HG02678 (cell line): ENCODE measurements at regions not wholly inside any gene's neighbourhood (a gene's known extent, or its start where the extent isn't known, plus 50 kb on each side); places are given as distances from the start of the nearest gene placed in this dataset.
"Not testable (repeated sequence)": the region's sequence is repeated elsewhere in the genome, so short reads cannot be mapped to it uniquely, and the experiment has no call there.

Source experiments
- ATAC-seq: cut with Tn5 transposase; IDR thresholded peaks from one replicate; pipeline ENCODE4 v1.9.1; 2021; ENCODE audit warnings: mild to moderate bottlenecking, moderate library complexity; ENCODE audit not compliant: unreplicated experiment

DNA sequence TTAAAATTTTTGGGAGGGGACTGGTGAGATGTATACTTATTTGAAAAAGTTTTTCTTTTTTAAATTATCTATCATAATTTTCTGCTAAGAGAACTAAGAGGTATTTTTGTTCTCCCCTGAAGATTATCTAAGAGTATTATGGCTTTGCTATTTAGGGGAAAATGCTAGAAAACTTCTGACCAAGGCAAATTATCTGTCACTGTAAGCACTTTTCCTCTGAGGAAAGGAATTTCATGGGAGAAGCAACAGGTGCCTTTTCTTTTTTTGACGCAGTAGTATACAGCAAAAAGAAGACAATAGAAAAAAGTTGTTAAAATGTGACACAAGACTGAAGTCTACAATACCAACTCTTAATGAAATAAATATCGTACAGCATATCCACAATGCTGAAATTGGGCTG lies 201.6 kb upstream of the NANOGP8 start:
- no peak for ATAC-seq

DNA sequence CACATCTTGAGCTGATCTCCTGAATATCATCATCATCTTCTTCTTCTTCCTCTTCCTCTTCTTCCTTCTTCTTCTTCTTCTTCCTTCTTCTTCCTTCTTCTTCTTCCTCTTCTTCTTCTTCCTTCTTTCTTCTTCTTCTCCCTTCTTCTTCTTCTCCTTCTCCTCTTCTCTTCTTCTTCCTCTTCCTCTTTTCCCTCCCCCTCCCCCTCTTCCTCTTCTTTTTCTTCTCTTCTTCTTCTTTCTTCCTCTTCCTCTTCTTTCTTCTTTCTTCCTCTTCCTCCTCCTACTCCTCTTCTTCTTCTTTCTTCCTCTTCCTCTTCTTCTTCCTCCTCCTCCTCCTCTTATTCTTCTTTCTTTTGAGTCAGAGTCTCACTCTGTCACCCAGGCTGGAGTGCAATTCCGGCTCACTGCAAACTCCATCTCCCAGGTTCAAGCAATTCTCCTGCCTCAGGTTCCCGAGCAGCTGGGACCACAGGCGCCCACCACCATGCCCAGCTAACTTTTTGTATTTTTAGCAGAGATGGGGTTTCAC lies 197.9 kb upstream of the NANOGP8 start:
- ATAC-seq = no peak

DNA sequence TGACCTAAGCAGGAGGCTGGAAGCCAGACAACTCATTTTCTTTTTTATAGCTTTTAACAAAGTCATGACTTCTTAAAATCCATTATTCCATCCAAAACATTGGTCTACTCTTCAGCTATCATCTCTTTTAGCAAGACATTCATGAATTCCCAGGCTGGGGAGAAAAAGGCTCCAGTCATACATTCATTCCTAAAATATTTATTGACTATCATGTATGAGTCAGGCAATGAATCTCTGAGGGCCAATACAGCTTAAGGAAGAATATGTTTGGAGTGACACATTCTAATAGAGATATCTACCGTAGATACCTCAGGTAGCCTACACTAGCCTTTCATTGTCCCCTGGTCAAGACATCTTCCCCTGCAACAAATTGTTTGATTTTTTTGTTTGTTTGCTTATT lies 196.4 kb upstream of the NANOGP8 start:
- ATAC-seq = no peak

- ATAC-seq = no peak
Measured at GRCh38 chr15:35279811-35280210, 194.7 kb upstream of the NANOGP8 start.

- no peak for ATAC-seq
Measured at GRCh38 chr15:35271371-35272043, 186.4 kb upstream of the NANOGP8 start.

- ATAC-seq = no peak
Measured at GRCh38 chr15:35260941-35261340, 175.8 kb upstream of the NANOGP8 start.

GRCh38 chr15:35260274-35260673 lies 175.2 kb upstream of the NANOGP8 start:
- not testable (repeated sequence) for ATAC-seq

DNA sequence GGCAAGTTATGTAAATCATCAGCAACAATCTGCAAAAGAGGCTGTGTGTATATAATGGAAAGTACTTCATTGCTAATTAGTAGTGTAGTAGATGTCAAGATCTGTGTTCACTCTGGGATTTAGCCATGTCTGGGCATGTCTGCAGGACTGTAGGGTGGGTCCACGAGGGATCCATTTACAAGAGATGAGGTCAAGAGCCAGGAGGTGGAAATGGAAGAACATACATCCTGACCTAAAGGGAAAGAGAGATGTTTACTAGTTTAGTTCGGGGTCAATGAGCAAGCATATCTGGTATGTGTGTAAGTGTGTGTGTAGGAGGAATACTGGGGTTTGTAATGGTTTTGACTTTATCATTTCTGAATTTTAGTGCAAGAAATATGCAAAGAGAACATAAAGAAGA lies 171.5 kb upstream of the NANOGP8 start:
- ATAC-seq = no peak

- no peak for ATAC-seq
Measured at GRCh38 chr15:35256141-35256540, 171.0 kb upstream of the NANOGP8 start.

- not testable (repeated sequence) for ATAC-seq
Measured at GRCh38 chr15:35254908-35255307, 169.8 kb upstream of the NANOGP8 start.

DNA sequence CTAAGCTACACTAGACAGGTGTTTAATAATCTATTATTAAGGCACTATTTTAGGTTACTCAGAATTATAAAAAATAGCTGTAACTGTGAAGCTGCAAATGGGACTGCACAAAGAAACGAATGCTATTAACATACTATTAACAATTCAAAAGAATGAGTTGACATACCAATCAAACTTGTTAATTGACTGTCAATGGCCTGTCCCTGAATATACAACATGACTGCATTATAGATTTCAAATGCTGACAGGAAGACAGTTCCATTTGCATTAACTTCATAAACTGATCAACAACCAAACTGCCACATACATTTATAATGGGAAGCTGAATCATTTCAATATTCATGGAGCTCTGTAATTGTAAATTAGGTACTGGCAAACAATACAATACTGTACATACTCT lies 169.0 kb upstream of the NANOGP8 start:
- no peak for ATAC-seq

- ATAC-seq = no peak
Measured at GRCh38 chr15:35252351-35252865, 167.3 kb upstream of the NANOGP8 start.

- no peak for ATAC-seq
Measured at GRCh38 chr15:35247150-35247549, 162.1 kb upstream of the NANOGP8 start.

DNA sequence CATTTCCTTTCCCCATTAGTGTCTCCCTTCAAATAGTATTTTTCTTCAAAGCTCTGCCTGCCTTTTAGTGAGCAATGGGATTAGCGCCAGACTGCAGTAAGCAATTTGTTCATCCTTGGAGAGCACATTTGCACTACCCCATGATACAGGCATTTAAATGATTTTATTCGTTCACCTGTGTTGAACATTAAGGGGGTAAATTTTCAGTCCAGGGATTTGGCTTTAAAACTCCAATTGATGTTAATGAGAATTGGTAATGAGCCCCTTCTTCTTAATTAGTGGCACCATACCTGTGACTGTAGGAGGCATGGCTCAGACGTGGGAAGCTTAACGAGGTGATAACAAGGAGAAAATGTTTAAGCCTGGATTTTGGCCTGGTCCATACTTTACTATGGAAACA lies 161.4 kb upstream of the NANOGP8 start:
- ATAC-seq = no peak

DNA sequence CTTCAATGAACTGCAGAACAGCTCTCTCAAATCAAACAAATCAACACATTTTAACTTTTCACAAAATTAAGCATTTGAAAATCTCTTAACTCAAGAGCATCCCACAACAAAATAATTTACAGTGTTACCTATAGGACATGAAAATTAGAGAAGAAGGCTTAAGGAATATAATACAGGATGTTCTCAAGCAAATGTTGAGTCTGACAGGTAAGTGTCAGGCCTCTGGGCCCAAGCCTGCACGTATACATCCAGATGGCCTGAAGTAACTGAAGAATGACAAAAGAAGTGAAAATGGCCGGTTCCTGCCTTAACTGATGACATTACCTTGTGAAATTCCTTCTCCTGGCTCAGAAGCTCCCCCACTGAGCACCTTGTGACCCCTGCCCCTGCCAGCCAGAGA lies 160.6 kb upstream of the NANOGP8 start:
- ATAC-seq = not testable (repeated sequence)

DNA sequence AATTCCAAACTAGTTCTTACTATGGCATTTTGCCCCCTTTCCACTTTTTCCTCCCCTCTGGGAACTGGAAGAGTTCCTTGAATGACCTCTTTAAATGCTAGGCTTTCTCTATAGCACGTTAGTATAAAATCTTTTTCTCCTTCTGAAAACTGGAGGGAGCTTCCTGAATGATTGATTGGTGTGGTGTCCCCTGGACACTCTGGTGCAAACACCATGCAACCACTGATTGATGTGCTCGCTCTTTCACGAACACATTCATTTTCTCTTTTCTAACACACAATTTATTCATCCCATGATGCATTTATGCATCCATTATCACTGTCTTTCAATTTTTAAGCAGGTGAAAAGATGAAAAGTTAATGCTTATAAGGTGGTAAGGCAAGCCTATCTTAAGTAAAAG lies 159.1 kb upstream of the NANOGP8 start:
- no peak for ATAC-seq

GRCh38 chr15:35243758-35244157 lies 158.7 kb upstream of the NANOGP8 start:
- no peak for ATAC-seq

GRCh38 chr15:35239693-35240092 lies 154.6 kb upstream of the NANOGP8 start:
- not testable (repeated sequence) for ATAC-seq

DNA sequence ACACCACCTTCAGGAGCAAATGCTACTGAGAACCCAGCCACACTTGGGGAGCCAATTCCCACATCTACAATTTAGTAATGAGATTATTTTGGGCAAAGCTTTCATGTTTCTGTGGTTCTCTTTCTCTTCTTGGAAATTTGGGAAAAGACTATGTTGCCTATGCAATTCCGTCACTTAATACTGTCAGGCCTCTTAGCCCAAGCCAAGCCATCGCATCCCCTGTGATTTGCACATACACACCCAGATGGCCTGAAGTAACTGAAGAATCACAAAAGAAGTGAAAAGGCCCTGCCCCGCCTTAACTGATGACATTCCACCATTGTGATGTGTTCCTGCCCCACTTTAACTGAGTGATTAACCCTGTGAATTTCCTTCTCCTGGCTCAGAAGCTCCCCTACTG lies 153.4 kb upstream of the NANOGP8 start:
- ATAC-seq = not testable (repeated sequence)

DNA sequence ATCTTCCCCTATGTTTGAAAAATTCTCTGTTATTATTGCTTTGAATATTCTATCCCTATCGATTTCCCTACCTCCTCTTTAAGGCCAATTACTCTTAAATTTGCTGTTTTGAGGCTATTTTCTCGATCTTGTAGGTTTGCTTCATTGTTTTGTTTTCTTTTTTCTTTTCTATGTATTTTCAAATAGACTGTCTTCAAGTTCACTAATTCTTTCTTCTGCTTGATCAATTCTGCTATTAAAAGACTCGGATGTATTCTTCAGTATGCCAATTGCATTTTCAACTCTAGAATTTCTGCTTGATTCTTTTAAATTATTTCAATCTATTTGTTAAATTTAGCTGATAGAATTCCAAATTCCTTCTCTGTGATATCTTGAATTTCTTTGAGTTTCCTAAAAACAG lies 144.0 kb upstream of the NANOGP8 start:
- no peak for ATAC-seq

DNA sequence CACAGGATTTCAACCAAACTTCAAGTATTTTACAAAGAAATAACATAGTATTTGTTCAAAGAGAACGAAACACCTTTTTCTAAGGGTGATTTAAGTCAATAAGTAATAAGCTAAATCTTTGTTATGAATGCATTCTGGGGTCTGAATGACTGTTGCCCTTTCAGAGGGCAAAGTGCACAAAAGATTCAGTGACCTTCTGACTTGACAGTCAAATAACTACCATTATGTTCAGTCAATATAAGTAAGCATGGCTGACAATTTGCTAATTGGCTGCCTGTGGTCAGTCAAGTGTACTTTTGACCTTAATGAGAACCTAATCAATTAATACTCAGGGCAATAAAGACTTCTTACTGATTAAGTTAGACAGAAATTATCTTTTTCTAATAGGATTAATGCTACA lies 133.1 kb upstream of the NANOGP8 start:
- no peak for ATAC-seq

DNA sequence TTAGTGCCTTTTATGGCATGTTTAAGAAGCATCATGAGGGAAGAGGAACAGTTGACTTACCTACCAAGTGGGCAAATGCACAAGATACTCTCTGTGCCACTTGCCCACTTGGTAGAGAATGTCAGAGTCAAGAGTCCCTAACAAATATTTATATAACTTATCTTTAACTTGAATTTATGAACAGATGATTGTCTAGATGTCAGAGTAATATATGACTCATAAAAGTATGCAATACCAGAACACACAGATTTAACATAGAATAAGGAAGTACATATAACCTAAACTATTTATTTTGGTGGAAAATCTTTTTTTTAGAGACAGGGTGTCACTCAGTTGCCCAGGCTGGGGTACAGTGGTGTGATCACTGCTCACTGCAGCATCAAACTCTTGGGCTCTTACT lies 130.0 kb upstream of the NANOGP8 start:
- no peak for ATAC-seq
